HepG2 (cell line): ENCODE measurements at regions not wholly inside any gene's neighbourhood (a gene's known extent, or its start where the extent isn't known, plus 50 kb on each side); places are given as distances from the start of the nearest gene placed in this dataset.

Source experiments
- KDM6A ChIP-seq: IDR thresholded peaks from 2 replicates; pipeline ENCODE4 v1.6.1; 2016; ENCODE audit warnings: low read depth
- RFX3 ChIP-seq: IDR thresholded peaks from 2 replicates; pipeline ENCODE4 v1.6.1; 2016; ENCODE audit warnings: missing biosample characterization, missing genetic modification reagents
- SP2 ChIP-seq: sonication (generic); formaldehyde crosslinking; IDR thresholded peaks from 2 replicates; pipeline ENCODE4 v1.5.1; 2020; ENCODE audit warnings: mild to moderate bottlenecking, missing genetic modification reagents
- ZNF441 ChIP-seq: sonication (generic); formaldehyde crosslinking; IDR thresholded peaks from 2 replicates; pipeline ENCODE4 v1.7.0; 2021; ENCODE audit warnings: missing genetic modification reagents, borderline replicate concordance
- ZNF816 ChIP-seq: sonication (generic); formaldehyde crosslinking; IDR thresholded peaks from 2 replicates; pipeline ENCODE4 v1.8.0; 2022; ENCODE audit warnings: missing genetic modification reagents, mild to moderate bottlenecking, borderline replicate concordance
- TF ChIP-seq, protein P1 (sequence below): sonication (generic); formaldehyde crosslinking; IDR thresholded peaks from 2 replicates; pipeline ENCODE4 v1.4.0; 2020; ENCODE audit warnings: mild to moderate bottlenecking, low read depth, missing genetic modification reagents
- TF ChIP-seq, protein P2 (sequence below): sonication (generic); formaldehyde crosslinking; IDR thresholded peaks from 2 replicates; pipeline ENCODE4 v1.4.0; 2020; ENCODE audit warnings: missing genetic modification reagents, low read depth, mild to moderate bottlenecking, borderline replicate concordance
- TF ChIP-seq, protein P3 (sequence below): sonication (generic); formaldehyde crosslinking; IDR thresholded peaks from 2 replicates; pipeline ENCODE4 v1.4.0; 2020; ENCODE audit warnings: missing genetic modification reagents, borderline replicate concordance
- TF ChIP-seq, protein P4 (sequence below): sonication (generic); formaldehyde crosslinking; IDR thresholded peaks from 2 replicates; pipeline ENCODE4 v1.8.0; 2022; ENCODE audit warnings: missing genetic modification reagents, mild to moderate bottlenecking, borderline replicate concordance

DNA sequence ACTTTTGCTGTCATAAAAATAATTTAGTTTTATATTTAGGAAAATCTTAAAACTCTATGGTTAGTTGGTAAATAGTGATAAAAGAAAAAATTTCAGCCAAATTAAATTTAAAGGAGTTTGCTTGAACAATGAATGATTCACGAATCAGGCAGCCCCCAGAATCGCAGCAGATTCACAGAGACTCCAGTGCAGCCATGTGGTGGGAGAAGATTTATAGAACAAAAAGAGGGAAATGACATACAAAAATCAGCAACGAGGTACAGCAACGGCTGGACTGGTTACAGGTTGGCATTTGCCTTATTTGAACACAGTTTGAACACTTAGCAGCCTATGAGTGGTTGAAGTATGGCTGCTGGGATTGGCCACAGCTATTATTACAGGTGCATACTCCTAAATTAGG is 96.4 kb upstream of the MYCBP2 start (continued):
- TF ChIP-seq ZNF441 (CRISPR knock-in tag) = no peak
- no peak for TF ChIP-seq SP2 (CRISPR knock-in tag)
- TF ChIP-seq, protein P1, sequence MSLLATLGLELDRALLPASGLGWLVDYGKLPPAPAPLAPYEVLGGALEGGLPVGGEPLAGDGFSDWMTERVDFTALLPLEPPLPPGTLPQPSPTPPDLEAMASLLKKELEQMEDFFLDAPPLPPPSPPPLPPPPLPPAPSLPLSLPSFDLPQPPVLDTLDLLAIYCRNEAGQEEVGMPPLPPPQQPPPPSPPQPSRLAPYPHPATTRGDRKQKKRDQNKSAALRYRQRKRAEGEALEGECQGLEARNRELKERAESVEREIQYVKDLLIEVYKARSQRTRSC (CRISPR knock-in tag) = no peak
- TF ChIP-seq KDM6A (CRISPR knock-in tag) = no peak
- no peak for TF ChIP-seq ZNF816 (CRISPR knock-in tag)
- TF ChIP-seq, protein P2, sequence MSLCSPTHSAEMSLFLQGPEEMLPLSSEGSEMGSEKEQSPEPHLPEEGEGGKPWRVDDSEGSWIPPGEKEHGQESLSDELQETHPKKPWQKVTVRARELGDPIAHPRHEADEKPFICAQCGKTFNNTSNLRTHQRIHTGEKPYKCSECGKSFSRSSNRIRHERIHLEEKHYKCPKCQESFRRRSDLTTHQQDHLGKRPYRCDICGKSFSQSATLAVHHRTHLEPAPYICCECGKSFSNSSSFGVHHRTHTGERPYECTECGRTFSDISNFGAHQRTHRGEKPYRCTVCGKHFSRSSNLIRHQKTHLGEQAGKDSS (CRISPR knock-in tag) = no peak
- no peak for TF ChIP-seq RFX3 (CRISPR knock-in tag)
- TF ChIP-seq, protein P3, sequence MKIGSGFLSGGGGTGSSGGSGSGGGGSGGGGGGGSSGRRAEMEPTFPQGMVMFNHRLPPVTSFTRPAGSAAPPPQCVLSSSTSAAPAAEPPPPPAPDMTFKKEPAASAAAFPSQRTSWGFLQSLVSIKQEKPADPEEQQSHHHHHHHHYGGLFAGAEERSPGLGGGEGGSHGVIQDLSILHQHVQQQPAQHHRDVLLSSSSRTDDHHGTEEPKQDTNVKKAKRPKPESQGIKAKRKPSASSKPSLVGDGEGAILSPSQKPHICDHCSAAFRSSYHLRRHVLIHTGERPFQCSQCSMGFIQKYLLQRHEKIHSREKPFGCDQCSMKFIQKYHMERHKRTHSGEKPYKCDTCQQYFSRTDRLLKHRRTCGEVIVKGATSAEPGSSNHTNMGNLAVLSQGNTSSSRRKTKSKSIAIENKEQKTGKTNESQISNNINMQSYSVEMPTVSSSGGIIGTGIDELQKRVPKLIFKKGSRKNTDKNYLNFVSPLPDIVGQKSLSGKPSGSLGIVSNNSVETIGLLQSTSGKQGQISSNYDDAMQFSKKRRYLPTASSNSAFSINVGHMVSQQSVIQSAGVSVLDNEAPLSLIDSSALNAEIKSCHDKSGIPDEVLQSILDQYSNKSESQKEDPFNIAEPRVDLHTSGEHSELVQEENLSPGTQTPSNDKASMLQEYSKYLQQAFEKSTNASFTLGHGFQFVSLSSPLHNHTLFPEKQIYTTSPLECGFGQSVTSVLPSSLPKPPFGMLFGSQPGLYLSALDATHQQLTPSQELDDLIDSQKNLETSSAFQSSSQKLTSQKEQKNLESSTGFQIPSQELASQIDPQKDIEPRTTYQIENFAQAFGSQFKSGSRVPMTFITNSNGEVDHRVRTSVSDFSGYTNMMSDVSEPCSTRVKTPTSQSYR (CRISPR knock-in tag) = no peak
- TF ChIP-seq, protein P4, sequence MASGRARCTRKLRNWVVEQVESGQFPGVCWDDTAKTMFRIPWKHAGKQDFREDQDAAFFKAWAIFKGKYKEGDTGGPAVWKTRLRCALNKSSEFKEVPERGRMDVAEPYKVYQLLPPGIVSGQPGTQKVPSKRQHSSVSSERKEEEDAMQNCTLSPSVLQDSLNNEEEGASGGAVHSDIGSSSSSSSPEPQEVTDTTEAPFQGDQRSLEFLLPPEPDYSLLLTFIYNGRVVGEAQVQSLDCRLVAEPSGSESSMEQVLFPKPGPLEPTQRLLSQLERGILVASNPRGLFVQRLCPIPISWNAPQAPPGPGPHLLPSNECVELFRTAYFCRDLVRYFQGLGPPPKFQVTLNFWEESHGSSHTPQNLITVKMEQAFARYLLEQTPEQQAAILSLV = no peak
